GM20000 (cell line): ENCODE measurements at regions not wholly inside any gene's neighbourhood (a gene's known extent, or its start where the extent isn't known, plus 50 kb on each side); places are given as distances from the start of the nearest gene placed in this dataset.

ENCODE experiments used
- DNase-seq: peaks from one replicate; pipeline ENCODE4 v3.0.0; 2012; ENCODE audit warnings: low spot score
- CTCF ChIP-seq: IDR thresholded peaks from 2 replicates; pipeline ENCODE4 v1.5.1; 2012; ENCODE audit warnings: mild to moderate bottlenecking, control low read depth; ENCODE audit errors: extremely low read depth, missing control alignments

GRCh38 chr6:170134031-170134470, 156.8 kb downstream of the DLL1 start:
- no peak for DNase-seq
- TF ChIP-seq CTCF, result no peak

- TF ChIP-seq CTCF, result no peak
- DNase-seq, result no peak
These were observed 158.3 kb downstream of the DLL1 start for GRCh38 chr6:170132561-170132991.

- DNase-seq, result peak; percentile 6
- no peak for TF ChIP-seq CTCF
These were observed 158.8 kb downstream of the DLL1 start for GRCh38 chr6:170132011-170132521.

GRCh38 chr6:170131351-170131750, 159.5 kb downstream of the DLL1 start:
- no peak for TF ChIP-seq CTCF
- no peak for DNase-seq

- no peak for TF ChIP-seq CTCF
- DNase-seq, result peak; percentile 4
These were observed 160.1 kb downstream of the DLL1 start for GRCh38 chr6:170130771-170131241.

GRCh38 chr6:170130201-170130621, 160.7 kb downstream of the DLL1 start:
- no peak for TF ChIP-seq CTCF
- peak; percentile 9 for DNase-seq

- DNase-seq, result no peak
These were observed 161.1 kb downstream of the DLL1 start for GRCh38 chr6:170129691-170130171.

More at GRCh38 chr6:170129691-170130171, 161.1 kb downstream of the DLL1 start:
- no peak for TF ChIP-seq CTCF
